NCI-H2107 (cell line): ENCODE measurements at regions not wholly inside any gene's neighbourhood (a gene's known extent, or its start where the extent isn't known, plus 50 kb on each side); places are given as distances from the start of the nearest gene placed in this dataset.

ENCODE experiments used
- DNase-seq: peaks from one replicate; lab custom pipeline; 2025; lab: John Stamatoyannopoulos, UW

- no peak for DNase-seq
These were observed 437.3 kb upstream of the MPDZ start for GRCh38 chr9:13716601-13717321.

DNA sequence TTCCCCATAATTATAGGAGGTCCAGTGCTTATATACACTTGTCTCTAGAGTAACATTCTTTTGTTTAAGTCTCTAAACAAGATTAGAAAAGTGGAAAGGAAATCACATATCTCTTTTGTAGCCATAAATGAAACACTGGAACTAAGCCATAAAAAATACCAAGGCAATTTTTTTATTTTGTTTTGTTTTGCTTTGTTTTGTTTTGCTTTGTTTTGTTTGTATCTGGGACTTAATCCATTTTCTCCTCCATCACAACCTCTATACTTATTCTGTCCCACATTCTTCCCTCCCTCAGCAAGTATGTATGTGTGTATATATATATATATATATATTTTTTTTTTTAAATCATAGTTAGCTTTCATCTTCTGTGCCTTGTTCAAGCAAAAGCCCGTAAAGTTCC is 436.6 kb upstream of the MPDZ start:
- no peak for DNase-seq

- no peak for DNase-seq
These were observed 435.9 kb upstream of the MPDZ start for GRCh38 chr9:13715430-13715829.

DNA sequence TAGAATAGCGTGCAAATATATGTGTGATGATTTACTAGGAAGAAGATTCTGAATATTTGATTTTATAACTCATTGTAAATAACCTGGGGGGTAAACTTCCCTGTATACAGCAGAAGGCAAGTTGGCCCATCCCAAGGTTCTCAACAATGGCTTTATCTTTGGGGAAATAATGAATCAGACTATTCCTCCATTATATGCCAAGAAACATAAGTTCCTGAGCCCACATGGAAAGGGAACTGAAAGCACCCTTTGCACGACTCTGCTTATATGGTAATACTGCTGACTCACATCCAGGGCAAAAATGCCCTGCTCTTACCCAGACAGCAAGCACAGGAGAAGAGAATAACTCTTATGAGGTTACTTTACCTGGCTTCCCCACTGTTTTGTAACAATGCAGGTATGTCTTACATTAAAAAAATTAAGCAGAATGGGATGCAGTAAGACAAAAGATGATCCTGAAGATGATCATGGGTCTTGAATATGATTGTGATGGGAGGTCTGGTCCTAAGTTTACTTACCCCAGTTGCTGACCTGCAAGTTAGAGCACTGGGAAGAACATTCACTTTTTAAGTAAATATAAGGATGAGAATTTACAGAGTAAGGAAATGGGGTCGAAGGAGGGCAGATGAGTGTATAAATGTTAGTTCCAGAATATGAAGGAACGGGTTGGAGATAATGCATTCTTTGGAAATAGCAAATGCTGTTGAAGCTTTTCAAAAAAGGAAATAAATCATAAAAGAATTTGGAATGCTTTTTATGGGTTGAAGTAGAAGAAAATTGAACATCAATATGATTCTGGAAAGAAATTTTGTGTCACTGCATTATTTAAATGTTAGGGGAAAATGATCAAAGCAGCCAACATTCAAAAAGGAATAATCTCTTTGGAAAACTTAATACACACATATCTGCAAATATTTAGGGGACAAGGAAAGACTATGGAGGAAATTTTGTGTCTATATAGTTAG is 428.4 kb upstream of the MPDZ start:
- no peak for DNase-seq

DNA sequence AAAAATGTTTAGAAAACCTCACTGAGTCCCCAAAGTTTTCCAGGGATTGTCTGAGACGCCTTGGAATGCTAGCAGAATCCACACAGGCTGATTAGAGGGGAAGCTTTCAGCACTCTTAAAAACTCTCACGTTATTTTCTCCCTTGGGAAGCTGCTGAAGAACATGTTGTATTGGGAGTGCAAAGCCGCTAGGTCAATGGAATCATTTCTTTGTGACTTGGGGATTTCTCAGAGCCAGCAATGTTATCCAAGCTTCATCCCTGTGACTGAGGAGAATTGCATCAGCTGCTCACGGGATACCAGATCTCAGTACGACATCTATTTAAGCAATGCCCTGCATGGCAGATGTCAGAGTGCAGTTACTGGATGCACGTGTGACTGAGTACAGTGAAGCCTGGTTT is 426.4 kb upstream of the MPDZ start:
- DNase-seq, result no peak

GRCh38 chr9:13705373-13705772 is 425.9 kb upstream of the MPDZ start:
- no peak for DNase-seq

DNA sequence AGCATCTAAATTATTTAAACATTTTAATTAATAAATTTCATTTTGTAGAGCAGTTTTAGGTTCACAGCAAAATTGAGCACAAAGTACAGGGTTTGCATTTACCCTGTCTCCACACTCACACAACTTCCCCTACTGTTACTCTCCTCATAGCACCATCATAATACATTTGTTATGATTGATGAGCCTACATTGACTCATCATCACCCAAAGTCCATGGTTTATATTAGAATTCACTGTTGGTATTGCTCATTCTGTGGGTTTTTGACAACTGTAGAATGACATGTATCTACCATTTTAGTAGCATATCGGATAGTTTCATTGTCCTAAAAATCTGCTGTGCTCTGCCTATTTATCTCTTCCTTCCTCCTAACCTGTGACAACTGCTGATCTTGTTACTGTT is 411.1 kb upstream of the MPDZ start:
- DNase-seq, result no peak

DNA sequence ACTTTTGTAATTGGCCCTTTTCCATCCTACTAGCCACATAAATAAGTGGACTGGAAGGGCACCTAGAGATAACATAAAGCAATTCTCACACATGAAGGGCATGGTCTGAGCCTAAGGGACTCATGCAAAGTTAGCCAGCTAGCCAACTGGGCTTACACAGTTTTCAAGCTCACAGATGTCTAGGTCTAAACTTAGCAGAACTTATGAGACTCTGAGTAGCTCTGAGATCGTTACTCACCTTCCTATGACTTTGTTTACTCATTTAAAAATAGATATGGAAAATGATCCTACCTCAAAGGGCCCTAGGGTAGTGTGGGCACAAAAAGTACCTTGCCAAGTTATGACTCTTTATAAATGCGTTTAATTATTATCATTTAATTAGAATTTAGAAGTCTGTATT is 410.4 kb upstream of the MPDZ start:
- DNase-seq, result no peak

- no peak for DNase-seq
These were observed 409.6 kb upstream of the MPDZ start for GRCh38 chr9:13688990-13689600.

- no peak for DNase-seq
These were observed 408.9 kb upstream of the MPDZ start for GRCh38 chr9:13688223-13688989.

GRCh38 chr9:13684656-13685055 is 405.2 kb upstream of the MPDZ start:
- no peak for DNase-seq

DNA sequence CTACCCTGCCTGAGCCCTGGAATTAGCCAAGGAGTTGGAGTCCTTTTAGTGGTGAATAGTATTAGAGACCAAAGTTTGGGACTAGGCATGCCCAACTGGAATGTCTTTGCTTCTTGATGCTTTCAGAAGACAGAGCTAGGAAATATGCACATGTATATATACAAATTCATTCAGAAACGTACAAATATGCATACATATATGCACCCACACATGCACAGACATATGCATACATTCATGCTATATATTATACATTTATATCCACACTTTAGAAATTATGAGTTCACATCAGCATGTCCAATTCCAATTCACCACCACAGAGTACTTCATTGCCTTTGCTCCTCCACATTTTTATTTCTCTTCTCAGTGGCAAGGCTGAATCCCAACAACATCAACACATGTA is 398.3 kb upstream of the MPDZ start:
- no peak for DNase-seq

- no peak for DNase-seq
These were observed 396.1 kb upstream of the MPDZ start for GRCh38 chr9:13675638-13676000.

DNA sequence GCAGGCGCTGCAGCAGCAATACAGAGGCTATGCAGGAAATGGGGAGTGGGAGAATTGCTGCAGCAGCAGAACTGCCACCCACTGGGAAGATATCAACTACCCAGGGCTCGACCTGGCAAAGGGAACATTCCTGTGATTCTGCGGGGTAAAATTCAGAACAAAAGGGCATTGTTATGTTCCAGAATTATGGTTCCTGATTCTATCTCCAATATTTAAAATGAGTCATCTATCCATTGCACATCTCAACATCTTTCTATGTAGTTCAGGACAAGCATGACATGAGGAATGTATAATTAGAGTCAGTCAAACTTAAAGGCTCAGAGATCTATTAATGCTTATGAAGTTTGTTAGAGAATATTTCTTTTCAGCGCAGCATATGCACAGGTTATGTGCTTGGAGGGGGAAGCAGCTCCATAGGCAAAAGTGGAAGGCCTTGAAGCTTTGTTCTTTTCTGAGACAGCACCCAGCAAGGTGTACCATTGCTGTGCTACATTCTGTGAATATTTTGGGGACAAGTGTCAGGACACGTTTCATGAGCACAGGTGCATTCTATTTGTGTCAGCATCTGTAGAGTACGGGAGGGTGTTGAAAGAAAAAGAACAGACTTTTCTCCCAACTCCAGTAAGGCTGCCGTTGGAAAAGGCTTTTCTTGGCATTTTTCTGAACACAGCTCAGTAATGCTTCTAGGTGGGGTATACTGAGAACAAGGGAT is 395.6 kb upstream of the MPDZ start:
- DNase-seq, result no peak

- DNase-seq, result no peak
These were observed 393.9 kb upstream of the MPDZ start for GRCh38 chr9:13673348-13673747.

DNA sequence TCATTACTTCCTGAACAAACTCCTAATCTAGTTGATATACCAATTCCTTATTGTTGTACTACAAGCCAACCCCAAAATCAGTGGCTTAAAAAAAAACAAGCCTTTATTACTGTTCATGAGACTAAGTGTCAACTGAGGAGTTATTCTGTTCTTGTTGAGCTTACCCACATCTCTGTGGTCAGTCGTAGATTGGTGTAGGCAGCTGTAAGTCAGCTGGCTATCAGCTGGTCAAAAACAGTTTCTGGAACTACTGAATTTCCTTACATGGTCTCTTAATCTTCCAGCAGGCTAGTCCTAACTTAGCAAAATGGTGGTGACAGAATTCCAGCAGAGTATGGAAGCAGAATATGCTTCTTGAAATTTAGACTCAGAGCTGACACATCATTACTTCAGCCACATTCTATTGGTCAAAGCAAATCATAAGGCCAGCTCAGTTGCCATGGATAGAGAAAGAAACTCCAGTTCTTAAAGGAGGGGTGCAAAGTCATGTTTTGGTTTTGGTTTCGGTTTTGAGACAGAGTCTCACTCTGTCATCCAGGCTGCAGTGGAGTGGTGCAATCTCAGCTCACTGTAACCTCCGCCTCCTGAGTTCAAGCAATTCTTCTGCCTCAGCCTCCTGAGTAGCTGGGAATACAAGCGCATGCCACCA is 386.1 kb upstream of the MPDZ start:
- no peak for DNase-seq

- no peak for DNase-seq
These were observed 381.5 kb upstream of the MPDZ start for GRCh38 chr9:13661014-13661413.

GRCh38 chr9:13651969-13652663 is 372.6 kb upstream of the MPDZ start:
- DNase-seq, result no peak

DNA sequence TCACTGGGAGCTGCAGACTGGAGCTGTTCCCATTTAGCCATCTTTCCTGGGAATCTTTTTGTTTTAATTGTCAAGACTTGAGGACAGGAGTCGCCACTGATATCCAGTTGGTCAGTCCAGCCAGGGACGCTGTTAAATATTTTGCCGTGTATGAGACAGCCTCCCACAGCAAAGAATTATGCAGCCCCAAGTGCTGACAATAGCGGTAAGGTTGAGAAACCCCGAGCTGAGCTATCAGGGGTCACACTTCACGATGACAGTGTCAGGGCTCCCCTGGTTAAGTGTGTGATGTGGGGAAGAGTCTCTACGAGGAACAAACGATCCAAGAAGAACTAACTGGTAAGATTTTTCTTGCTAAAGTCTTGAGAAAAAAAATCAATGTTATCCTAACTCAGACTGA is 372.0 kb upstream of the MPDZ start:
- DNase-seq, result no peak

- DNase-seq, result no peak
These were observed 369.2 kb upstream of the MPDZ start for GRCh38 chr9:13648676-13649075.
